K562 (cell line): ENCODE measurements at regions not wholly inside any gene's neighbourhood (a gene's known extent, or its start where the extent isn't known, plus 50 kb on each side); places are given as distances from the start of the nearest gene placed in this dataset.

Experiments used
- ATF4 ChIP-seq: fragments of 450-650 bp; formaldehyde crosslinking; IDR thresholded peaks from 2 replicates; pipeline ENCODE4 v1.4.0; 2022; ENCODE audit warnings: mild to moderate bottlenecking, moderate library complexity
- BCL6 ChIP-seq: fragments of 250-450 bp; sonication (Bioruptor Pico); IDR thresholded peaks from 2 replicates; pipeline ENCODE4 v1.4.0; 2020
- CCAR2 ChIP-seq: fragments of 200-400 bp; formaldehyde crosslinking; IDR thresholded peaks from 2 replicates; pipeline ENCODE4 v1.6.1; 2017; ENCODE audit warnings: mild to moderate bottlenecking, low read depth, low read length
- COPS2 ChIP-seq: fragments of 450-650 bp; conservative IDR thresholded peaks from 2 replicates; pipeline ENCODE4 v1.6.1; 2016; ENCODE audit warnings: mild to moderate bottlenecking, moderate library complexity
- DACH1 ChIP-seq: fragments of 450-650 bp; IDR thresholded peaks from 2 replicates; pipeline ENCODE4 v1.6.1; 2018; ENCODE audit not compliant: partially characterized antibody
- DIDO1 ChIP-seq: fragments of 450-650 bp; IDR thresholded peaks from 2 replicates; pipeline ENCODE4 v1.6.1; 2016; ENCODE audit warnings: low read depth, missing biosample characterization, missing genetic modification characterization
- E2F8 ChIP-seq: fragments of 450-650 bp; IDR thresholded peaks from 2 replicates; pipeline ENCODE4 v1.7.1; 2018; ENCODE audit warnings: mild to moderate bottlenecking, low read depth; ENCODE audit not compliant: partially characterized antibody
- MBD2 ChIP-seq: sonication (generic); IDR thresholded peaks from 2 replicates; pipeline ENCODE4 v1.6.1; 2016; ENCODE audit warnings: low read depth, borderline replicate concordance
- MGA ChIP-seq: fragments of 450-650 bp; IDR thresholded peaks from 2 replicates; pipeline ENCODE4 v1.6.1; 2016; ENCODE audit warnings: mild to moderate bottlenecking, moderate library complexity
- MTA1 ChIP-seq: fragments of 450-650 bp; IDR thresholded peaks from 2 replicates; pipeline ENCODE4 v1.6.1; 2017; ENCODE audit warnings: borderline replicate concordance
- SAP30 ChIP-seq: fragments of 200-600 bp; sonication (generic); IDR thresholded peaks from 2 replicates; pipeline ENCODE4 v1.6.1; 2012; ENCODE audit warnings: borderline replicate concordance, low read depth, mild to moderate bottlenecking, moderate library complexity, low read length, control low read depth, inconsistent platforms; ENCODE audit not compliant: insufficient read depth, poor library complexity, severe bottlenecking
- STAT5B ChIP-seq: fragments of 250-450 bp; sonication (Bioruptor Pico); IDR thresholded peaks from 2 replicates; pipeline ENCODE4 v1.8.0; 2021; ENCODE audit warnings: mild to moderate bottlenecking, inconsistent platforms
- ZNF140 ChIP-seq: fragments of 250-450 bp; sonication (Bioruptor Pico); IDR thresholded peaks from 2 replicates; pipeline ENCODE4 v1.8.0; 2021; ENCODE audit warnings: moderate library complexity, mild to moderate bottlenecking, inconsistent platforms

GRCh38 chr21:45593162-45594022, 50.1 kb upstream of the PCBP3 start (continued):
- peak; percentile 95 for TF ChIP-seq MGA
- TF ChIP-seq STAT5B (CRISPR knock-in tag) = no peak
- TF ChIP-seq E2F8 = no peak
- no peak for TF ChIP-seq MTA1
- TF ChIP-seq COPS2 = no peak
- TF ChIP-seq BCL6 (CRISPR knock-in tag) = no peak
- no peak for TF ChIP-seq ZNF140 (CRISPR knock-in tag)
- TF ChIP-seq SAP30 = peak; percentile 69
- TF ChIP-seq DACH1 = no peak
- no peak for TF ChIP-seq MBD2
- no peak for TF ChIP-seq ATF4 (CRISPR knock-in tag)
- no peak for TF ChIP-seq CCAR2
- peak; percentile 74 for TF ChIP-seq DIDO1
